GM19239 (cell line): ENCODE measurements at regions not wholly inside any gene's neighbourhood (a gene's known extent, or its start where the extent isn't known, plus 50 kb on each side); places are given as distances from the start of the nearest gene placed in this dataset.
"Not testable (repeated sequence)": the region's sequence is repeated elsewhere in the genome, so short reads cannot be mapped to it uniquely, and the experiment has no call there.

Experiments
- DNase-seq: peaks from one replicate; pipeline ENCODE4 v3.0.0; 2011; ENCODE audit warnings: low spot score; ENCODE audit not compliant: insufficient read length
- FAIRE-seq: peaks from 2 replicates; lab custom pipeline; 2011; peaks lifted over from hg19 to GRCh38; lab: Jason Lieb, UNC

- DNase-seq = no peak
- FAIRE-seq = no peak
Measured at GRCh38 chr1:230495076-230495475, 68.9 kb upstream of the PGBD5 start.

- no peak for FAIRE-seq
- no peak for DNase-seq
Measured at GRCh38 chr1:230494514-230494913, 68.4 kb upstream of the PGBD5 start.

- DNase-seq (no peak), FAIRE-seq (no peak)
Measured at GRCh38 chr1:230494026-230494425, 67.9 kb upstream of the PGBD5 start.

GRCh38 chr1:230493264-230493663 is 67.1 kb upstream of the PGBD5 start:
- DNase-seq (no peak), FAIRE-seq (no peak)

- FAIRE-seq (no peak), DNase-seq (no peak)
Measured at GRCh38 chr1:230490436-230490835, 64.3 kb upstream of the PGBD5 start.

GRCh38 chr1:230487773-230488428 is 61.8 kb upstream of the PGBD5 start:
- no peak for DNase-seq
- FAIRE-seq = no peak

- no peak for FAIRE-seq
- DNase-seq = no peak
Measured at GRCh38 chr1:230476622-230477003, 50.5 kb upstream of the PGBD5 start.

- DNase-seq, FAIRE-seq: not testable (repeated sequence)
Measured at GRCh38 chr1:230475856-230476621, 49.9 kb upstream of the PGBD5 start.
